Colonic mucosa (tissue), 4 donors: ENCODE measurements at regions not wholly inside any gene's neighbourhood (a gene's known extent, or its start where the extent isn't known, plus 50 kb on each side); places are given as distances from the start of the nearest gene placed in this dataset.

Source experiments
- DNase-seq: peaks from one replicate; pipeline ENCODE4 v3.0.0-alpha.2; 2020
- H3K27ac ChIP-seq: fragments of 200-600 bp; one replicate; pipeline ENCODE4 v1.8.0; 2021
- H3K27me3 ChIP-seq: fragments of 200-600 bp; one replicate; pipeline ENCODE4 v1.8.0; 2021
- H3K36me3 ChIP-seq: fragments of 200-600 bp; one replicate; pipeline ENCODE4 v1.8.0; 2021
- H3K4me1 ChIP-seq: fragments of 200-600 bp; one replicate; pipeline ENCODE4 v1.8.0; 2021; ENCODE audit warnings: mild to moderate bottlenecking
- H3K4me3 ChIP-seq: fragments of 200-600 bp; one replicate; pipeline ENCODE4 v1.8.0; 2021
- H3K9ac ChIP-seq, 2 donors: one replicate each; pipeline ENCODE4 v1.7.0; 2013; ENCODE audit warnings: control low read depth in 2 of 2, low read depth in 2 of 2, low read length in 2 of 2
- H3K9me3 ChIP-seq: fragments of 200-600 bp; one replicate; pipeline ENCODE4 v1.8.0; 2021
- CTCF ChIP-seq: fragments of 200-600 bp; IDR thresholded peaks from one replicate; pipeline ENCODE4 v1.8.0; 2022; ENCODE audit warnings: antibody characterized with exemption, mild to moderate bottlenecking
- intact Hi-C: fragments of 100-400 bp; cut with DNase I; formaldehyde crosslinking; loops from one replicate; pipeline ENCODE4 v1.14.1; 2022
- donor health status: healthy.
- donor health status: DM: no; HTN: no; CAD: no.
- donor health status: DM: no; HTN: no; CAD: no.

GRCh38 chr18:39302481-39302880 lies 1736.9 kb upstream of the CELF4 start:
- Histone ChIP-seq H3K27me3 (no peaks in the 10 kb centered on the region), H3K9ac (no peak overlapping the region), H3K4me3 (no peak overlapping the region), H3K27ac (no peak overlapping the region), H3K4me1 (no peaks in the 10 kb centered on the region), H3K9me3 (no peaks in the 10 kb centered on the region), H3K36me3 (no peaks in the 10 kb centered on the region)
- intact Hi-C loops, result no loop called here
- no peak for DNase-seq
- no peak for TF ChIP-seq CTCF

GRCh38 chr18:39299152-39299551 lies 1733.6 kb upstream of the CELF4 start:
- TF ChIP-seq CTCF, result no peak
- no peak for DNase-seq
- no peaks in the 10 kb centered on the region for H3K4me1 ChIP-seq
- H3K9me3 ChIP-seq, result no peaks in the 10 kb centered on the region
- no peak overlapping the region for H3K4me3 ChIP-seq
- H3K27ac ChIP-seq, result no peak overlapping the region
- no peaks in the 10 kb centered on the region for H3K36me3 ChIP-seq
- intact Hi-C loops, result no loop called here
- no peaks in the 10 kb centered on the region for H3K27me3 ChIP-seq
- H3K9ac ChIP-seq, result no peak overlapping the region

- DNase-seq, result no peak
- no peak for TF ChIP-seq CTCF
- no peak overlapping the region for H3K27ac ChIP-seq
- H3K9ac ChIP-seq, result no peak overlapping the region
- no peaks in the 10 kb centered on the region for H3K36me3 ChIP-seq
- no peaks in the 10 kb centered on the region for H3K27me3 ChIP-seq
- H3K9me3 ChIP-seq, result no peaks in the 10 kb centered on the region
- H3K4me1 ChIP-seq, result no peaks in the 10 kb centered on the region
- H3K4me3 ChIP-seq, result no peak overlapping the region
- intact Hi-C loops, result no loop called here
Measured at GRCh38 chr18:39297225-39297624, 1731.6 kb upstream of the CELF4 start.

- H3K27ac ChIP-seq, result no peak overlapping the region
Measured at GRCh38 chr18:39296293-39296888, 1730.8 kb upstream of the CELF4 start.

GRCh38 chr18:39276764-39277163 lies 1711.2 kb upstream of the CELF4 start:
- H3K36me3 ChIP-seq, result no peaks in the 10 kb centered on the region
- intact Hi-C loops, result no loop called here
- no peaks in the 10 kb centered on the region for H3K4me1 ChIP-seq
- no peak overlapping the region for H3K4me3 ChIP-seq
- no peaks in the 10 kb centered on the region for H3K27me3 ChIP-seq
- TF ChIP-seq CTCF, result no peak
- no peaks in the 10 kb centered on the region for H3K9me3 ChIP-seq
- H3K9ac ChIP-seq, result no peak overlapping the region
- no peak for DNase-seq
- H3K27ac ChIP-seq, result no peak overlapping the region

More at GRCh38 chr18:39296293-39296888, 1730.8 kb upstream of the CELF4 start:
- no peak for TF ChIP-seq CTCF
- no peak overlapping the region for H3K9ac ChIP-seq
- intact Hi-C loops, result no loop called here
- H3K4me1 ChIP-seq, result no peaks in the 10 kb centered on the region
- H3K36me3 ChIP-seq, result no peaks in the 10 kb centered on the region
- H3K27me3 ChIP-seq, result no peaks in the 10 kb centered on the region
- no peaks in the 10 kb centered on the region for H3K9me3 ChIP-seq
- DNase-seq, result no peak
- no peak overlapping the region for H3K4me3 ChIP-seq
